Nephron (organoid): ENCODE measurements at regions not wholly inside any gene's neighbourhood (a gene's known extent, or its start where the extent isn't known, plus 50 kb on each side); places are given as distances from the start of the nearest gene placed in this dataset.

Experiments used
- H3K27ac Mint-ChIP-seq, 3 experiments: 2 replicates each; pipeline ENCODE4 v1.8.0; 2020; ENCODE audit warnings: mixed read lengths in 3 of 3, mild to moderate bottlenecking in 2 of 3, moderate library complexity in 1 of 3
- H3K27me3 Mint-ChIP-seq: 2 replicates; pipeline ENCODE4 v1.8.0; 2021; ENCODE audit warnings: low read depth, mild to moderate bottlenecking, moderate library complexity, mixed read lengths
- H3K36me3 Mint-ChIP-seq: 2 replicates; pipeline ENCODE4 v1.8.0; 2020; ENCODE audit warnings: low read depth, mixed read lengths
- H3K4me1 Mint-ChIP-seq: 2 replicates; pipeline ENCODE4 v1.8.0; 2020; ENCODE audit warnings: mixed read lengths
- H3K4me3 Mint-ChIP-seq, 3 experiments: 2 replicates each; pipeline ENCODE4 v1.8.0; 2020; ENCODE audit warnings: mild to moderate bottlenecking in 3 of 3, mixed read lengths in 3 of 3, moderate library complexity in 2 of 3
- H3K9me3 Mint-ChIP-seq: 2 replicates; pipeline ENCODE4 v1.8.0; 2020; ENCODE audit warnings: mixed read lengths
- TF ChIP-seq, protein P1 (sequence below), 3 experiments: fragments of 200-600 bp; sonication (generic); IDR thresholded peaks; one replicate each; pipeline ENCODE4 v1.5.0; 2021; ENCODE audit warnings: antibody characterized with exemption in 3 of 3; ENCODE audit not compliant: unreplicated experiment in 3 of 3

- Mint-ChIP-seq H3K27ac (no peak overlapping the region), H3K4me3 (no peak overlapping the region), H3K36me3 (no peaks in the 10 kb centered on the region), H3K27me3 (no peaks in the 10 kb centered on the region), H3K9me3 (no peaks in the 10 kb centered on the region), H3K4me1 (no peaks in the 10 kb centered on the region)
- TF ChIP-seq, protein P1, sequence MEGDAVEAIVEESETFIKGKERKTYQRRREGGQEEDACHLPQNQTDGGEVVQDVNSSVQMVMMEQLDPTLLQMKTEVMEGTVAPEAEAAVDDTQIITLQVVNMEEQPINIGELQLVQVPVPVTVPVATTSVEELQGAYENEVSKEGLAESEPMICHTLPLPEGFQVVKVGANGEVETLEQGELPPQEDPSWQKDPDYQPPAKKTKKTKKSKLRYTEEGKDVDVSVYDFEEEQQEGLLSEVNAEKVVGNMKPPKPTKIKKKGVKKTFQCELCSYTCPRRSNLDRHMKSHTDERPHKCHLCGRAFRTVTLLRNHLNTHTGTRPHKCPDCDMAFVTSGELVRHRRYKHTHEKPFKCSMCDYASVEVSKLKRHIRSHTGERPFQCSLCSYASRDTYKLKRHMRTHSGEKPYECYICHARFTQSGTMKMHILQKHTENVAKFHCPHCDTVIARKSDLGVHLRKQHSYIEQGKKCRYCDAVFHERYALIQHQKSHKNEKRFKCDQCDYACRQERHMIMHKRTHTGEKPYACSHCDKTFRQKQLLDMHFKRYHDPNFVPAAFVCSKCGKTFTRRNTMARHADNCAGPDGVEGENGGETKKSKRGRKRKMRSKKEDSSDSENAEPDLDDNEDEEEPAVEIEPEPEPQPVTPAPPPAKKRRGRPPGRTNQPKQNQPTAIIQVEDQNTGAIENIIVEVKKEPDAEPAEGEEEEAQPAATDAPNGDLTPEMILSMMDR (IDR thresholded peaks at IDR 0.05; ENCODE audit: unreplicated experiment in 3 of 3), result no peak
Observed at GRCh38 chr7:86592185-86592584, 51.5 kb upstream of the GRM3 start.

GRCh38 chr7:86574006-86574405 lies 69.7 kb upstream of the GRM3 start:
- Mint-ChIP-seq H3K9me3 (peaks cover 6% of the 10 kb centered on the region), H3K4me1 (no peaks in the 10 kb centered on the region), H3K4me3 (no peak overlapping the region), H3K27ac (no peak overlapping the region), H3K27me3 (no peaks in the 10 kb centered on the region), H3K36me3 (no peaks in the 10 kb centered on the region)
- TF ChIP-seq, protein P1 (IDR thresholded peaks at IDR 0.05; ENCODE audit: unreplicated experiment in 3 of 3), result no peak

DNA sequence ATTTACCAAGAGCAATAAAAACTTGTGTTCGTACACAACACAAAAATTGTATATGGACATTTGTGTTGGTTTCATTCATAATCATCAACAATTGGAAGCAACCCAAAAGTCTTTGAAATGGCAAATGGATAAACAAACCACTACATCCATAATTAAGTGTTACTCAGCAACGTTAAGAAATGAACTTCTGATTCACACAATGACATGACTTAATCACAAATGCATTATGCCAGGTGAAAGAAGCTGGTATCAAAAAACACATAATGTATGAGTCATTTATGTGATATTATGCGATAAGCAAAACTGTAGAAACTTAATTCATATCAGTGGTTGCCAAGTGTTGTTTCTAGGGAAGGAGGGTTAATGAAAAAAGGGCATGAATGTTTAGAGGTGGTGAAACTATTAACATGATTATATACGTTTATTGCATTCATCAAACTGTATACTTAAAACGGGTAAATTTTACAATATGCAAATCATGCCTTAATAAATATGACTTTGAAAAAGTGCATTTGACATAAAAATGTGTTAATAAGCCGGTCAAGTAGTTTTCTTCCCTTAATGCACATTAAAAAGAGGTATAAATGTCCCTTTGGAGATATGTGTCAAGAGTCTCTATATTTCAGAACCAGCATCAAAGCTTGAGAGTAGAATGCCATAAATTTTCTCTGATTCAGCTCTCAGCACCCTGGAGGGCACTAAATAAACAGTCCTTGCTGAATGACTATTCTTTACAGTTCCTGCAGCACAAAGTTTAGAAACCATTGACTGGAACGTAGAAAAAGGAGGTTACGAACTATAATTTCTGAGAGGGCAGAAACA lies 84.8 kb upstream of the GRM3 start:
- Mint-ChIP-seq H3K27ac (no peak overlapping the region), H3K4me3 (no peak overlapping the region), H3K4me1 (no peaks in the 10 kb centered on the region), H3K36me3 (no peaks in the 10 kb centered on the region), H3K27me3 (no peaks in the 10 kb centered on the region), H3K9me3 (no peaks in the 10 kb centered on the region)
- TF ChIP-seq, protein P1 (IDR thresholded peaks at IDR 0.05; ENCODE audit: unreplicated experiment in 3 of 3), result no peak

DNA sequence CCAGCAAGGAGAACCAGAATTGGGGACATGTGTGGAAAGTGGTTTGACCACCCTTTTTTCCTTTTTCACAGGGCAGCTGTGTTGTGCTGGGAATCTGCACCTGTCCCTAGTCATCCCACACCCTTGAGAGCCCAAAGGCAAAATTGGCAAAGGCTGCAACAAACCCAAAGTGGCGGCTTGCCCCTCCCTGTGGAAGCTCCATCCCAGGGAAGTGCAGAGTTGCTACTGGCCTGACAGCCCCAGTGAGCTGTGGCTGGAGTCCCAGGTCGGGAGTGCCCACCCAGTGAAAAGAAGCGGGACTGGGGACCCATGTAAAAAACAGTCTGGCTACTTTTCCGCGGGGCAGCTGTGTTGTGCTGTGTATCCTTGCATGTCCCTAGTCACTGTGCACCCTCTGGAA lies 109.1 kb upstream of the GRM3 start:
- Mint-ChIP-seq H3K4me1 (no peaks in the 10 kb centered on the region), H3K9me3 (peaks cover 3% of the 10 kb centered on the region), H3K27ac (no peak overlapping the region), H3K4me3 (no peak overlapping the region), H3K27me3 (no peaks in the 10 kb centered on the region), H3K36me3 (no peaks in the 10 kb centered on the region)
- TF ChIP-seq, protein P1 (IDR thresholded peaks at IDR 0.05; ENCODE audit: unreplicated experiment in 3 of 3), result no peak

DNA sequence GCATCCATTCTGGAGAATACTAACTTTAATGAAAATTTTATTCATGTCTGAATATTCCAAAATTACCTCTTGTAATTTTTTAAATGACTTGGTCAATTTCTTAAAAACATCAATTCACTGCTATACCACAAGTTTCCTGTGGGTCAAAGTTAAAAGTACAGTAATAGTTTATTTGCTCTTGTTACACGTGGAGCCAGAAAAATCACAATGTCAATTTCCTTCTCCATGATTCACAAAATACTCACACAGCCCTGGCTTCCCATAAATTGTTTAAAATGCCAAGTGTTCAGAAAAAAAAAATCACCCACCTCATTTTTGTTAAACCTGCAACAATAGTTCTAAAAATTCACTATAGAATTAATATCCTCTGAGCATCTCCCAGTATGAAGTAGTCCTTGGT lies 139.5 kb upstream of the GRM3 start:
- Mint-ChIP-seq H3K27ac (no peak overlapping the region), H3K27me3 (no peaks in the 10 kb centered on the region), H3K4me1 (no peaks in the 10 kb centered on the region), H3K4me3 (no peak overlapping the region), H3K9me3 (no peaks in the 10 kb centered on the region), H3K36me3 (no peaks in the 10 kb centered on the region)
- TF ChIP-seq, protein P1 (IDR thresholded peaks at IDR 0.05; ENCODE audit: unreplicated experiment in 3 of 3), result no peak

- Mint-ChIP-seq H3K36me3 (no peaks in the 10 kb centered on the region), H3K27ac (no peak overlapping the region), H3K4me3 (no peak overlapping the region), H3K27me3 (no peaks in the 10 kb centered on the region), H3K9me3 (no peaks in the 10 kb centered on the region), H3K4me1 (no peaks in the 10 kb centered on the region)
- TF ChIP-seq, protein P1 (IDR thresholded peaks at IDR 0.05; ENCODE audit: unreplicated experiment in 3 of 3), result no peak
Observed at GRCh38 chr7:86499986-86500385, 143.7 kb upstream of the GRM3 start.
